NCI-H2196 treated with DMSO at 0.1 percent for 48 hours (cell line): ENCODE measurements at regions not wholly inside any gene's neighbourhood (a gene's known extent, or its start where the extent isn't known, plus 50 kb on each side); places are given as distances from the start of the nearest gene placed in this dataset.
A peak's percentile ranks its signal among the peaks of the same experiment; 100 is the strongest.
"Not testable (repeated sequence)": the region's sequence is repeated elsewhere in the genome, so short reads cannot be mapped to it uniquely, and the experiment has no call there.

Experiments
- DNase-seq: peaks from one replicate; lab custom pipeline; 2025; ENCODE audit not compliant: unreplicated experiment; lab: John Stamatoyannopoulos, UW

DNA sequence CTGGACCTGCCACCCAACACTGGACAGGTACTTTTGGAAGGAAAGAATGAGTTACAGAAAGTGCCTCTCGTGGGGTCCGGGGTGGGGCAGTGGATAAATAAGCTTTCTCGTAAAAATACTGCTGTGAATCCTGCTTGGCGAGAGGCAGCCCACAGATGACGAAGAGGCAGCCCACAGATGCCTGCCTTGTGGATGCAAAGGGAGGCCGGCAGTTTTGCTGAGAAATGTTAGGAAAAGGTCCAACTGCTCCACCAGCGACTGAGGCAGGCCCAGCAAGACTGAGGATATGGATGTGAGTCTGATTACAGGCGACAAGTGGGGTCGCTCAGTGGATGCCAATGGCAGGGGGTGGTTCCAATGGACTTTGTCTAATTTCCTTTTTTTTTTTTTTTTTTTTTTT is 79.1 kb upstream of the PPP1R26 start:
- no peak for DNase-seq

DNA sequence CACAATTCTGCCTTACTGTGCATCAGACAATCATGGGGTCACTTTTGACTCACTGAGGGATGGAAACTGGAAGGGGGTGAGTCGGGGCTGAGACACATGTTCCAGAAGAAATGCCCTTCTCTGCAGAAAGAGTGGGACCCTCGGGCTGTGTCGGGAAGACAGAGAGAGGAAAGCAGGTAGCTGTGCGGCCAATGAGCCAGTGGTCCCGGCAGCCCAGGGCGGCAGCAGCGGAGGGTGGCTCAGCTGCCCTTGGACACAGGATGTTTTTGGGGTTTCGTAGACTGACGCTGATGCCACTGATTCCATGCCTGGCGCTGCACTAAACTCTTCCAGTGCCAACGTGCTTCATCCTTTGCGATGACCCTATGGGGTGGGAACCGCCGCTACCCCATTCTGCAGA is 78.4 kb upstream of the PPP1R26 start:
- DNase-seq = no peak

DNA sequence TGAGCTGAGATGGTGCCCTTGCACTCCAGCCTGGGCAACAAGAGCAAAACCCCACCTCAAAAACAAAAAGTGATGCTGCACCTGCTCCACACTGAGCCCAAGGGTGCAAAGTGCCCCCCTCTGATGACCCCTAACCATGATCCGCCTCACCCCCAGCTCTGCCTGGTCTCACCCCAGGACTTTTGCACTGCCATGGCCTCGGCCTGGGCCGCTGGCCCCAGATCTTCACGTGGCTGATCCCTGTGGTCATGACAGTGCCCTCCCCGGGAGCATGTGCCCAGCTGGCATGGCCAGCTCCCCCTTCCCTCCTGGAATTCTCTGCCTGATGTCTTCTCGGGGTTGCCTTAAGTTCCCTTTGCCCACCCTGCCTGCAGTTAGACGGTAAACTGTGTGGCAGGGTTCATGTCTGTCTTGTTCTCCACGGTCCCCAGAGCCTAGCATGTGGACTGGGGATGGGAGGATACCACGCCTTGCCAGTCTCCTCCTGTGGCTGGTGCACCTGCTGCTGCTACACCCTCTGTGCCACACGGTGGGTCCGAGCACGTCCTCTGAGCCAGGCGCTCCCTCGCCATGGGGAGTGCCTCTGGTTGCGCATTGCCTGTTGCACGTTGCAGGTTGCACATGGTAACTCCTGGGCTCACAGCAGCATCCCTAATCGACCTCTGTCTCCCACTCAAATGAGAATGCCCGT is 77.4 kb upstream of the PPP1R26 start:
- no peak for DNase-seq

DNA sequence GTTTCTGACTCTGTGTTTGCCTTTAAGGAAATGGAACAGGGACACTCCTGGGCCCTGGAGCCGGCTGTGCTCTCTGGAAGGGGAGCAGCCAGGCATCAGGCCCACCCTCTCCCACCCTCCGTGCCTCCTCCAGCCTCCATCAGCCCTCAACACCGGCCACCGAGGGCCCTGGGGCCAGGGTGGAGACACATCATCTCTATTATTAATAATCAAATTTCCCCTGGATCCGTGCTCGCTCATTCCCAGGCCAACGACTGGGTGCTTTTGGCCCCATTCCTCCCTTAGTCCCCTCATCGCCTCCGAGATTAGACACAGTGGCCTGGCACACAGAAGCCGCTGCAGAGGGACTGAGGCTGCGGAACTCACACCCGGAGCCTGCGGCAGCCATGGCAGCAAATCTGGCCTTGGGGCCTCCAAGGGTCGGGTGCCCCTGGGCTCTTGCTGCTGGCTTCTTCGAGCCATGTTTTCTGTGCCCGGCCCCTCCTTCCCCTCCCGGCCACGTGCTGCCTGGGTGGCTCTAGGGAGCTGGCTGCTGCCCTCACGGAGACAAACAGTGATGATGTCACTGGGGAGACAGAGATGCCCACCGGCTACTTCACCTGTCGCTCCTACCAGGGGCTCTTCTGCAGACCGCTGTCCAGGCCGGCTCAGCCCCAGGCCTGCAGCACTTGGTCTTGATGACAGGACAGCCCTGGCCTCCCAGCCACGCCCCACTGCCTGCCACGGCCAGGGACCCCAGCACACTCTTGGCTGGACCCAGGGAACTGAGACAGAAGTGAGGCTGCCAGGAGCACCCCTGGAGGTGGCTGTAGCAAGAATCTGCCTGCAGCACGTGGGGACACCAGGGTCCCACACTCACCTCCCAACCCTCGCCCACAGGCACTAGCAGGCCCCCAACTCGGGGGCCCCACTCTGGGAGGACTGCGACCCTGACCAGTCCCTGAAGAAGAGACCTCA is 76.6 kb upstream of the PPP1R26 start:
- DNase-seq = no peak

DNA sequence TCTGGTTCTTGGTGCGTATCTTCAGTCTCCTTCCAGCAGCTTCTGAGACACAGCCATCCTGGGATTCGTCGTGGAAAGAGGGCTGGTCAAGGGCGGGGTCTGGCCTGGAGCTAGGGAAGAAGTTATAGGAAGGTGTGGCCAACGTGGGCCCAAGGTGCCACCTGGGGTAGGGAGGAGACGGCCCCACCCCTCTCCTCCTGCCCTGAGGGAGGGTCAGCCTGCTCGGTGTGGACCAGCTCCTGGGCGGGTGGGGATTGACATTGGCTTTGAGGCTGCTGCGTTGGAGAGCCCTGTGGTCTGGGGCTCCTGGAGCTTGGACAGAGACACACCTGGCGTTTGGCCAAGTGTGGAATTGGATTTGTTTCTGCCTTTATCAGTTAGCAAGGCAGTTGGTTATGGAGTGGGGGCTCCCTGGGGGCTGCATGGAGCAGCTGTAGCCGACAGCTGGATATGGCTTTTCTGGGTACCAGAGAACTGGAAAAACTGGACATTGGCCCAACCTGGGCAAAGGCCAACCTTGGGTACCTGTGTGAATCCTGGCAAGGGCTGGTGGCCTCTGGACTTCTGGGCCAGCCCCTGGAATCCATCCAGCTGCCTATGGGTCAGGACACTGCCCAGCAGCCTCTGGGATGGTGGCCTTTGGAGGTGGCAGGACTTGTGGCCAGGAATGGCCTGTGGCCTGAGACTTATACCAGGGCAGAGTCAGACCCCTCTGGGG is 75.7 kb upstream of the PPP1R26 start:
- no peak for DNase-seq

DNA sequence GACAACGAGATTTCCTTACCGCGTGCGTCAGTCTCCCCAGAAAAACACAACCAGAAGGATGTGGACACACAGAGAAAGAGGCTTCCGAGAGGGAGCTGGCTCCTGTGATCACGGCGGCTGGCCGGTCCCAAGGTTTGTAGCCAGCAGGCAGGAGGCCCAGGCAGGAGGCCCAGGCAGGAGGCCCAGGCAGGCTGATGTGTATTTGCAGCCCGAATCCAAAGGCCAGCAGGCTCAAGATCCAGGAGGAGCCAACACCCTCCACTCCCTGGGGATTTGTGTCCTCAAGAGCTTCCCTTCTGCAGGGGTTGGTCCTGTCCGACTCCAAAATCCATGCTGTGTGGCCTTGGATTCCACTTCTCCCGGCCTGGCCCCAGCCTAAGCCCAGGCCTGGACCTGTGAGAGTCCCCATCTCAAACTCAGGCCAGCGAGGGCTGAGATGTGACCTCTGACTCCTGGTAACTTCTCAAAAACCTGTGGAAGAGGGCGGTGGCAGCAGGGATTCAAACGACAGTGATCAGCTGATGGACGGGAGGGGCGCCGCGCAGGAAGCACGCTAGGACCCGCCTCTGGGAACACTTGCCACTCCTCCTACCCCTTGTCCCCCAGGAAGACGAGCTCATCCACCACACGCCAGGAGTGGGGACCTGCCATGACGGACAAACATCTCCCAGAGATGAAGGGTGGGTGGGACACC is 75.0 kb upstream of the PPP1R26 start:
- DNase-seq = no peak

DNA sequence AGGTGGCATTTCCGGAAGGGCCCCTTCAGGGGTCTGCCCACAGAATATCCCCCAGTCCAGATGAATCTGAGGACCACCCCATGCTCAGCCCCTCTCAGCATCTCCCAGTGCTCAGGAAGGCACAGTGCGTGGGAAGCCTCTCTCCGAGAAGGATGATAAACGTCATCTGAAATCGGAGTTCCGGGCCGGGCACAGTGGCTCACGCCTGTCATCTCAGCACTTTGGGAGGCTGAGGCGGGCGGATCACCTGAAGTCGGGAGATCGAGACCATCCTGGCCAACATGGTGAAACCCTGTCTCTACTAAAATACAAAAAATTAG is 74.5 kb upstream of the PPP1R26 start:
- not testable (repeated sequence) for DNase-seq

DNA sequence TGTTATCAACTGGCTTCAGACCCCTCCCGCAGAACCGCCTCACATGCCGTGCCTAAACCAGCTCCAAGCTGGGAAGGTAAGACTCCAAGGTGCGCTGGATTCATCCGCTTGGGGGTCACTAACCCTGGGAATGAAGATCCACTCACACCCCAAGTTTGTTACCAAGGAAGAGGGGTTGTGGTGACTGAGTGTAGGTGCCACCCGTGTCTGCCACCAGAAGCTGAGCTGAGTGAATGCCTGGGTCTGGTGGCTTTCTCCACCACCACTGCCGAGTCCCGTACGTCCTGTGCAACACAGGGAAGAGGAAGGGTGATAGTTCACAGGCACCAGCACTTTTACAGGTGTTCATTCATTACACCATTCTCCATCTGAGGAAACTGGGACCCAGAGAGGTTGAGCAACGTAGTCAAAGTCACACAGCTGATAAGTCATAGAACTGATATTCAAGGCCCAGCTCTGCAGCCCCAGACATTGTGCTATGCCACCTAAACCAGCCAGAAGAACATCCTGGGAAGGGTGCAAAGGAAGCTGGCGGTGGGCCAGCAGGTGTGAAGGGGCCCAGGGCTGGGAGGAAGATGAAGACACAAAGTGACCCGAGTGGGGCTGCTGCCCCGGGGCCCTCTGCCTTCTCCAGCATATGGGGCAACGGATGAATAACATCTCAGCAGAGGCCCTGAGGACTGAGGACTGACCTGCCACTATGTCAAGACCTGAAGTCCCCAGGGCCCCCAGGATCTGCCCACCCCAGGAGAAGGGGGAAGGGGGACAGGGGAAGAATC is 70.9 kb upstream of the PPP1R26 start:
- no peak for DNase-seq

DNA sequence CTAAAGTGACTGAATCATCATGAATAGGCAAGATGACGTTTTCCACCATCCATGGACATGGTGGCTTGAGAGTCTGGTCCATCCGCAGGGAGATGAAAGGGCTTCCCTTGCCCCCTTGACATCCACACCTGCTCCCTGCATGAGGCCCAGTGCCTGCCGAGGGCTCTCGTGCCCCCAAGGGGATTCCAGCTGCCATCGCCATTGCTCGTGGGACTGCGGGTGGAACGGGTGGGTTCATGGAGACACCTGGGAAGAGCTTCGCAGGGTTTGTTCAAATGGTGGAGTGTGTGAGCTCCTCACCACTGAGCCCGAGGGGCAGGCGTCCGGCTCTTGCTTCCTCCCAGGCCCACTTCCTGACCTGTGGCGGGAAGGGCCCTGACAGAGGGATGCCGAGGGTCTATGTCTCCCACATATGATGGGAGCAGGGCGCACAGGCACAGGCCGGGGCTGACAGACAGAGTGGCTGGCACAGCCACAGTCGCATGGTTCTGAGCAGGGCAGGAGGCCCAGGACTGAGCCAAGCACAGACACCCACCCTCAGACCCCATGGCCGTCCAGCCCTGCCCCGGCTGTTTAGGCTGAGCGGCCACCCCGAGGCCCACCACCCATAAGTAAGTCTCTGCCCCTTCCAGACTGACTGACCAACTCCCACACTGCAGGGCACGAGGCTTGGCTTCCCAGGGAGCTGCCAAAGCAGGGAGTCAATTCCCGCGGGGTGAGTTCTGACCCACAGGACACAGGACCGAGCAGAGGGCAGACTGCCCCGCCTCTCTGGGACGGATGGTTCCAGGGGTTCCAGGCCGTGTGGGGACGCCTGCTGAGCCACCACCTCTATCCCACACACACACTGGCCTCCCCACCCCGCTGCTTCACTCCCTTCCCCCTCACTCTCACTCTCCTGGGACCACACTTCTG is 70.0 kb upstream of the PPP1R26 start:
- DNase-seq = no peak

DNA sequence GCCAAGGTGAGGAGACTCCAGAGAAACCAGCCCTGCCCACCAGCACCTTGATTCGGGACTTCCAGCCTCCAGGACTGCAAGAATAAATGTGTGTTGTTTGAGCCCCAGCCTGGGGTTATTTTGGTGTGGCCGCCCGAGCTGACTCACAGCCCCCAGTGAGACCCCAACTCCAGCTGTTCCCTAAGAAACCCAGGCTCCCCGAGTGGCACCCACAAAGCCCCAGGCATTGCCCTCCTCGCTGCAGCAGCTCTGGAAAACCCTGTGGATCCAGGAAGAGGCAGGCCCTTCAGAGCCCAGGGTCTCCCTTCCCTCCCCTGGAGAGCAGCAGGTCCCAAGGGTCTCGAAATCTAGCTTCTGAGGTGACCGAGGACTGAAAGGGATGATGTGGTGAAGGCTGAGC is 69.2 kb upstream of the PPP1R26 start:
- no peak for DNase-seq

DNA sequence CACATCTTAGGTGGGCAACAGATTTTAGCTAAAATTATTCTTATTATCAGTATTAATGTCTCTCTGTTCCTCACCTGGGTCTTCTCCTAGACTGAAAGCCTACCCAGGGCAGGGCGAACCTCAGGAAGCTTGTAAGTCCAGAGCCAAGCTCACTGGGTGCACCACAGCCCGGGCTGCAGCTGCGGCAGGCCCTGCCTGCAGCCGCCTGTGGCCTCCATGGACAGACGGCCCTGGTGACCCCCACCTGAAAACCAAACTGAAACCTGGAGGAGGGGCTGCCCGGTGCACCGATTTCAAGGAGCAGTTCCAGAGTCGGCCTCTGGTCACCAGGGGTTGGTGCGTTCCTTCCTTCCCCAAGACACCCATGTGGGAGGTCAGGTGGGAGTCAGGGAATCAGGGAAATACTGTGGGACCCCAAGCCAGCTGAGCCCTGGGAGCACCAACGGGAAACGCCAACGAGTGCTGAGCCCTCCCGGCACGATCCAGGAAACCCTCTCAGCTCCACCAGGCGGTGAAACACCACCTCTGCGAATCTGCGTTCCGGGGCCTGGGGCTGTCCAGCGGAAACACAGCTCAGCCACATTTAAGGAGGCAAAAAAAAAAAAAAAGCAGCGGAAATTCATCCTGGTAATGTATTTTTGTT is 68.6 kb upstream of the PPP1R26 start:
- DNase-seq = no peak

DNA sequence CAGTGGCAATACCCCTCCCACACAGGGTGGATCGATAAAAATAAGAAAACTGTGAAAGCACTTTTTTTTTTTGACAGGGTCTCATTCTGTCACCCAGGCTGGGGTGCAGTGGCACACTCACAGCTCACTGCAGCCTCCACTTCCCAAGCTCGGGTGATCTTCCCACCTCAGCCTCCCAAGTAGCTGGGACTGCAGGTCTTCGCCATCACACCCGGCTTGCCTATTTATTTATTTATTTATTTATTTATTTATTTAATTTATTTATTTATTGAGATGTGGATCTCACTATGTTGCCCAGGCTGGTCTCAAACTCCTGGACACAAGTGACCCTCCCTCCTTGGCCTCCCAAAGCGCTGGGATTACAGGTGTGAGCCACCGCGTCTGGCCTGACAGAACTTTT is 68.0 kb upstream of the PPP1R26 start:
- DNase-seq = not testable (repeated sequence)

DNA sequence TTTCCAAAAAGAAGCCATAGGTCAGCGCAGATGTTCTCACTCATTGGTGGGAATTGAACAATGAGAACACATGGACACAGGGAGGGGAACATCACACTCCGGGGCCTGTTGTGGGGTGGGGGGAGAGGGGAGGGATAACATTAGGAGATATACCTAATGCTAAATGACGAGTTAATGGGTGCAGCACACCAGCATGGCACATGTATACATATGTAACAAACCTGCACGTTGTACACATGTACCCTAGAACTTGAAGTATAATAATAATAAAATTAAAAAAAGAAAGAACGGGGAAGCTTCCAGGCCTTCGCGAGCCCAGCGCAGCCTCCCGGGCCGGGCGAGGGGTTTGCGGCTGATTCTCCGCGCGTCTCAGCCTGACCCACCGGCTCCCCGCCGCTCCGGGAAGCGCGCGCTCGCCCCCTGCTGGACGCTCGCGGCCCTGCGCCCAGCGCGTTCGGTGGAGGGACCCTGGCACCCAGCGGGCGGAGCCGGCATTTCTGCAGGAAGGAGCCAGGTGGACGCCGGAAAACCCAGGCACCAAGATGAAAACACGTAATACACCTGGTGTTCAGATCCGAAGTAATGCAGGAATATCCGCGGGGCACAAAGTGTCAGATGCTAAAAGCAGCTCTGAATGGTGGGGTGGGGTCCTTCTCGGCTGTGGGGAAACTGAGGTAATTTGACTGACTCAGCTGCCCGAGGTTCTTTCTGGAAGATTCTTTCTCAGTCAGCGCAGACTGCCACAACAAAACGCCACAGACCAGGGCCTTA is 67.1 kb upstream of the PPP1R26 start:
- DNase-seq = peak; percentile 58

DNA sequence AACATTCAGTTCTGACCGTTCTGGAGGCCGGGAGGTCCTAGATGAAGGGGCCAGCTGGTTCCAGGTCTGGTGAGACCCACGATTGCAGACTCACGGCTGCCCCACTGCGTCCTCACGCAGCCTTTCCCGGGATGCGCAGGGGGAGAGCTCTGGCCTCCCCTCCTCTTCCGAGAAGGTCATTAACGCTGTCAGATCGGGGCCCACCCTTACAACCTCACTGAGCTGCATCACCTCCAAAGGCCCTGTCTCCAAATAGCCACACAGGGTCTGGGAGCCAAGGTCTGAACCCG is 66.6 kb upstream of the PPP1R26 start:
- DNase-seq = no peak

DNA sequence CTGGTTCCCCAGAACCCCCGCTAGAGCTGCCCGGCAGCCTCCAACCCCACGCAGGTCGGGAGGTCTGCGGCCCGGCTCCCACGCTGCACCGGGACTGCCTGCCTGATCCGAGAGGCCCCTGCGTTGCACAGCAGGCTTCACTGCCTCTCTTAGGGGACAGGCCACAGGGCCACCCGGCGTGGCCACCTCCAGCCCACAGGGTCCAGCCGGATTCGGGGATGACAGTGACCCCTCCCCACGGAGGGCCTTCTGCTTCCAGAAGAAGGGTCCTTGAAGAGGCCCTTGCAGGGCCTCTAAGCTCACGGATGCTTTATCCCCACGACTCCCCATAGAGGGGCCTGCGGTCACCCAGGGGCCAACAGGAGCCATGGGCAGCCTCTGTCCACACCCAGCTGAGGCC is 66.1 kb upstream of the PPP1R26 start:
- DNase-seq = no peak

DNA sequence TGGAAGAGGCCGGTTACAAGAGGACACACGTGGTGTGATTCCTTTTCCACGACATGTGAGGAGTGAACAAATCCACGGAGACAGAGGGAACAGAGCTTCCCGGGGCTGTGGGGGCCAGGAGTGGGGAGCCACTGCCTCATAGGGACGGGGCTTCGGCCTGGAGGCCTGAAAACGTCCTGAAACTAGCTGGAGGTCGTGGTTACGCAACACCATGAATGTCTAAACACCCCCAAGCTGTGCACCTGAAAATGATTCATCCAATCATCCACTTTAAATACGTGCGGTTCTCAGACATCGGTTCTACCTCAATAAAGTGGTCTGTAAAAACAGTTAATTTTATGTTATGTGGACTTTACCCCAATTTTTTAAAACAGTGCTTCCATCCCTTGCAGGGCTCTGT is 65.3 kb upstream of the PPP1R26 start:
- DNase-seq = no peak

DNA sequence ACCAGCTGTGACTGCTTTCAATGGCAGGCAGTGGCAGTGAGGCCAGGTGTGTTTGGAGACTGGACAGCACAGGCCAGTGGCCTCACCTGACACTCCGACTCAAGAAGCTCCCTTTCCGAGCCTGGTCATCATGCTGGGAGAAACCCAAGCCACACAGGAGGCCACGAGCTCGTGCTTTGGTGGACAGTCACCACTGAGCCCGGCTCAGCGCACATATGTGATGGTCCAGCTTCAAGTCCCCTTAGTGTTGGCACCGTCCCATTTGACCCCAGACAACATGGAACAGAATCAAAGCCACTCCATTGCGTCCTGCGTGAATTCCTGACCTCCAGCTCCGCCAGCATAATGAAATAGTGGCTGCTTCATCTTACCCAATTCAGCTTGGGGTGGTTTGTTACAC is 64.0 kb upstream of the PPP1R26 start:
- no peak for DNase-seq

DNA sequence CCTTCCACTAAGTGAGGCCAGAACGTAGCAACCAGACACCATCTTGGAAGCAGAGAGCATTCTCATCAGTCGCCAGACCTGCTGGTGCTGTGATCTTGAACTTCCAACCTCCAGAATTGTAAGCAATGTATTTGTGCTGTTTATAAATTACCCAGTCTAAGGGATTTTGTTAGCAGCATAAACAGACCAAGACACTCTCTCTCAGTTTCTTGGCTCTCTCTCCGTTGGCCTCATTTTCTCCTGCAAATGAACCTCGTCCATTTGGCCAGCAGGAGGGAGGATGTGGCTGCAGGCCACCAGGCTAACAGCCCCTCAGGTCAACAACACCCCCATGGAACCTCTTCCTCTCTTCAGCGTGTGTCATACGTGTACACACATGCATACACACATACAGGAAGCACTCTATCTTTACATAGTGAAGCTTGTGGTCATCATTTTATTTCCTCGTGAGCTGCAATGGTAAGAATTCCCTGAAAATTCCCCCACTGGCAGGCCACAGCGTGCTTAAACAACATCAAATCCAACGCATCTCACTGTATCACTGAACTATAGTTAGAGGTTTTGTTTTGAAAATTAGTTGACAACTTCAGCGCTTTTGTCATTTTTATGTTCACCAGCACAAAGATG is 62.8 kb upstream of the PPP1R26 start:
- no peak for DNase-seq
